ENCODE measurements at regions not wholly inside any gene's neighbourhood (a gene's known extent, or its start where the extent isn't known, plus 50 kb on each side); places are given as distances from the start of the nearest gene placed in this dataset.

GRCh38 chr2:118535171-118535817 is 312.2 kb downstream of the EN1 start:
- TF ChIP-seq YY1 (IDR thresholded peaks at IDR 0.05; ENCODE audit: insufficient read depth, insufficient read length) (no peak), SUZ12 (IDR thresholded peaks at IDR 0.05; ENCODE audit: extremely low read depth, insufficient read depth, insufficient read length) (no peak)

Data from NT2/D1 (cell line).